OCI-LY1 (cell line): ENCODE measurements at regions not wholly inside any gene's neighbourhood (a gene's known extent, or its start where the extent isn't known, plus 50 kb on each side); places are given as distances from the start of the nearest gene placed in this dataset.

Experiments
- H2AFZ ChIP-seq: fragments of 200-600 bp; sonication (generic), shearing (Covaris generic); 2 replicates; pipeline ENCODE4 v1.6.0; 2014; ENCODE audit warnings: antibody characterized with exemption, mild to moderate bottlenecking, low read length
- H3F3A ChIP-seq: fragments of 200-600 bp; sonication (generic), shearing (Covaris generic); 2 replicates; pipeline ENCODE4 v1.6.0; 2014; ENCODE audit warnings: mild to moderate bottlenecking, antibody characterized with exemption, low read length, moderate library complexity; ENCODE audit not compliant: insufficient read depth
- H3K27ac ChIP-seq: fragments of 200-600 bp; sonication (generic); 2 replicates; pipeline ENCODE4 v1.5.1; 2014; ENCODE audit warnings: low read length, mixed run types, mild to moderate bottlenecking, low read depth; ENCODE audit not compliant: poor library complexity, severe bottlenecking
- H3K27me3 ChIP-seq: fragments of 200-600 bp; sonication (generic); 2 replicates; pipeline ENCODE4 v1.6.0; 2014; ENCODE audit warnings: antibody characterized with exemption, mild to moderate bottlenecking, low read length, moderate library complexity; ENCODE audit not compliant: insufficient read depth
- H3K36me3 ChIP-seq: fragments of 200-600 bp; sonication (generic); 2 replicates; pipeline ENCODE4 v1.6.1; 2014; ENCODE audit warnings: mild to moderate bottlenecking, antibody characterized with exemption, low read length, moderate library complexity, mixed read lengths; ENCODE audit not compliant: insufficient read depth
- H3K4me1 ChIP-seq: fragments of 200-600 bp; sonication (generic); 2 replicates; pipeline ENCODE4 v1.5.1; 2014; ENCODE audit warnings: mild to moderate bottlenecking, low read length, moderate library complexity; ENCODE audit not compliant: insufficient read depth, severe bottlenecking
- H3K4me2 ChIP-seq: fragments of 200-600 bp; sonication (generic), shearing (Covaris generic); 2 replicates; pipeline ENCODE4 v1.6.1; 2014; ENCODE audit warnings: low read length
- H3K4me3 ChIP-seq: fragments of 200-600 bp; sonication (generic); 2 replicates; pipeline ENCODE4 v1.5.1; 2014; ENCODE audit warnings: low read length, low read depth, mild to moderate bottlenecking, mixed read lengths; ENCODE audit not compliant: poor library complexity, severe bottlenecking
- H3K79me2 ChIP-seq: fragments of 200-600 bp; shearing (Covaris generic); 2 replicates; pipeline ENCODE4 v1.6.1; 2016; ENCODE audit warnings: mixed run types, low read length, mixed read lengths; ENCODE audit not compliant: insufficient read depth
- H3K9ac ChIP-seq: fragments of 200-600 bp; sonication (generic), shearing (Covaris generic); 2 replicates; pipeline ENCODE4 v1.6.1; 2014; ENCODE audit warnings: mild to moderate bottlenecking, low read length, mixed read lengths
- H3K9me2 ChIP-seq: fragments of 200-600 bp; sonication (generic), shearing (Covaris generic); 2 replicates; pipeline ENCODE4 v1.6.1; 2014; ENCODE audit warnings: low read depth, mild to moderate bottlenecking, low read length, mixed read lengths
- H3K9me3 ChIP-seq: fragments of 200-600 bp; shearing (Covaris generic); 2 replicates; pipeline ENCODE4 v1.6.1; 2014; ENCODE audit warnings: low read length, mixed read lengths
- H4K20me1 ChIP-seq: fragments of 200-600 bp; sonication (generic), shearing (Covaris generic); 2 replicates; pipeline ENCODE4 v1.6.0; 2016; ENCODE audit warnings: mild to moderate bottlenecking, low read length; ENCODE audit not compliant: insufficient read depth
- EZH2 ChIP-seq: fragments of 200-600 bp; sonication (generic), shearing (Covaris generic); IDR thresholded peaks from 2 replicates; pipeline ENCODE4 v1.8.0; 2017; ENCODE audit warnings: borderline replicate concordance, mixed run types, mild to moderate bottlenecking, antibody characterized with exemption, low read length, moderate library complexity, mixed read lengths
- TF ChIP-seq, protein P1 (sequence below): fragments of 200-600 bp; sonication (generic), shearing (Covaris generic); IDR thresholded peaks from 2 replicates; pipeline ENCODE4 v1.5.1; 2017; ENCODE audit warnings: mild to moderate bottlenecking, antibody characterized with exemption, low read length, moderate library complexity, mixed read lengths

DNA sequence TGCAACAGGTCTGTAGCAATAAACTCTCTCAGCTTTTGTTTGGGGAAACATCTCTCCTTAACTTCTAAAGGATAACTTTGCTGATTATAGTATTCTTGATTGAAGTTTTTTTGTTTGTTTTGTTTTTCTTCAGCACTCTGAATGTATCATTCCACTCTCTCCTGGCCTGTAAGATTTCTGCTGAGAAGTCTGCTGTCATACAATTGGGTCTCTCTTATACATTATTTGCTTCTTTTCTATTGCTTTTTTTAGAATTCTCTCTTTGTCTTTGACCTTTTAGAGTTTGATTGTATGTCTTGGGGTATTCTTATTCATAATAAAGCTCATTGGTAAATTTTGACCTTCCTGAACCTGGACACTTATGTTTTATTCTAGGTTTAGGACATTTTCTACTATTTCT is 386.3 kb downstream of the MRPL39 start:
- Histone ChIP-seq H3K27me3 (no peaks in the 10 kb centered on the region), H3K36me3 (no peaks in the 10 kb centered on the region), H3K9me3 (0 out of 2 replicates have a peak, but pooled peaks cover 4% of the 10 kb centered on the region), H3K9ac (no peak overlapping the region), H3F3A (no peaks in the 10 kb centered on the region), H3K9me2 (no peaks in the 10 kb centered on the region), H2AFZ (no peak overlapping the region), H3K27ac (no peak overlapping the region), H3K4me1 (no peaks in the 10 kb centered on the region), H3K4me2 (no peak overlapping the region), H3K79me2 (no peaks in the 10 kb centered on the region), H4K20me1 (no peaks in the 10 kb centered on the region), H3K4me3 (no peak overlapping the region)
- TF ChIP-seq EZH2: no peak
- TF ChIP-seq, protein P1, sequence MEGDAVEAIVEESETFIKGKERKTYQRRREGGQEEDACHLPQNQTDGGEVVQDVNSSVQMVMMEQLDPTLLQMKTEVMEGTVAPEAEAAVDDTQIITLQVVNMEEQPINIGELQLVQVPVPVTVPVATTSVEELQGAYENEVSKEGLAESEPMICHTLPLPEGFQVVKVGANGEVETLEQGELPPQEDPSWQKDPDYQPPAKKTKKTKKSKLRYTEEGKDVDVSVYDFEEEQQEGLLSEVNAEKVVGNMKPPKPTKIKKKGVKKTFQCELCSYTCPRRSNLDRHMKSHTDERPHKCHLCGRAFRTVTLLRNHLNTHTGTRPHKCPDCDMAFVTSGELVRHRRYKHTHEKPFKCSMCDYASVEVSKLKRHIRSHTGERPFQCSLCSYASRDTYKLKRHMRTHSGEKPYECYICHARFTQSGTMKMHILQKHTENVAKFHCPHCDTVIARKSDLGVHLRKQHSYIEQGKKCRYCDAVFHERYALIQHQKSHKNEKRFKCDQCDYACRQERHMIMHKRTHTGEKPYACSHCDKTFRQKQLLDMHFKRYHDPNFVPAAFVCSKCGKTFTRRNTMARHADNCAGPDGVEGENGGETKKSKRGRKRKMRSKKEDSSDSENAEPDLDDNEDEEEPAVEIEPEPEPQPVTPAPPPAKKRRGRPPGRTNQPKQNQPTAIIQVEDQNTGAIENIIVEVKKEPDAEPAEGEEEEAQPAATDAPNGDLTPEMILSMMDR: no peak

DNA sequence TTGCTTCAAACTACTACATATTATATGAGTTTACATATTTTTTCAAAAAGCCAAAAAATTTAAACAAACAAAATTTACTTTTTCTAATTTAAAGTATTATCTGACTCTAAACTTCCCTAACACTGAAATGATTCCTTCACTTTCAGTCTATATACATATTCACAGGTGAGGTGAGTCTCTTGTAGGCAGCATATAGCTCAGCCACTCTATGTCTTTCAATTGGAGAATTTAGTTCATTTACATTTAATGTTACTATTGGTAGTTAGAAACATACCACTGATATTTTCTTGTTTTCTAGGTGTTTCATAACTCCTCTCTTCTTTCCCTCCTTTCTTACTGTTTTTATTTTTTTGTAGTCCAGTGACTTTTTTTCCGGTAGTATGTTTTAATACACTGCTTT is 387.1 kb downstream of the MRPL39 start:
- no peaks in the 10 kb centered on the region for H3K36me3 ChIP-seq
- no peaks in the 10 kb centered on the region for H3K9me2 ChIP-seq
- TF ChIP-seq, protein P1: no peak
- no peak for TF ChIP-seq EZH2
- no peak overlapping the region for H3K9ac ChIP-seq
- H2AFZ ChIP-seq: no peak overlapping the region
- no peaks in the 10 kb centered on the region for H4K20me1 ChIP-seq
- H3K27ac ChIP-seq: no peak overlapping the region
- H3K4me3 ChIP-seq: no peak overlapping the region
- H3K4me2 ChIP-seq: no peak overlapping the region
- no peaks in the 10 kb centered on the region for H3K27me3 ChIP-seq
- H3F3A ChIP-seq: no peaks in the 10 kb centered on the region
- H3K4me1 ChIP-seq: no peaks in the 10 kb centered on the region
- H3K79me2 ChIP-seq: no peaks in the 10 kb centered on the region
- H3K9me3 ChIP-seq: 0 out of 2 replicates have a peak, but pooled peaks cover 4% of the 10 kb centered on the region

DNA sequence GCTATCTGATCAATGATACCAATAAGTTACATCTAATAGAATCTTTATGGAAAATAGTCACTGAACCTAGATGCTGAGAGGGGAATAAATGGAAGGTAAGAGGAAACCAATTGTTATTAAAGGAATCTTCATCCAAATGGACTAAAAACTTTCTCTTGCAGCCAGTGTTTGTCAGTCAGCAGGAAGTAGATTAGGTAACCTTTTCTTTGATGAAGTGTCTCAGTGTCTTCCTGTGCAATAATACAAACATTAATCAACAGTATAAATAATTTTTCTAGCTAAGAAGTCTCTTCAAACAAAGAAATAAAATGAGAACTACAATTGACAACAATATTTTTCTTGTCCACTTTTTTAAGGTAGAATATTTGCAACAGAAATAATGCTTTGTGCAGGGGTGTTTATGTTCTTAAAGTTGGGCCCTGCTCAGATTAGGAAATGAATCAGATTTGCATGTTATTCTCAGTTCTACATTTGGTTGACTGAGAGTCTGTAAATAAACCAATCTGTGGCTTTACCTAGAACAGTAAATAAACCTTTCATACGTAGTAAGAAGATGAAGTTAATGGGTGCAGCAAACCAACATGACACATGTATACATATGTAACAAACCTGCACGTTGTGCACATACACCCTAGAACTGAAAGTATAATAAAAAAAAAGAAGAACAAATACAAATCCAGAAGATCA is 391.4 kb downstream of the MRPL39 start:
- Histone ChIP-seq H3K4me2 (no peak overlapping the region), H3K27me3 (no peaks in the 10 kb centered on the region), H3F3A (no peaks in the 10 kb centered on the region), H3K79me2 (no peaks in the 10 kb centered on the region), H3K4me3 (no peak overlapping the region), H3K27ac (no peak overlapping the region), H3K36me3 (no peaks in the 10 kb centered on the region), H4K20me1 (no peaks in the 10 kb centered on the region), H3K9me2 (no peaks in the 10 kb centered on the region), H2AFZ (no peak overlapping the region), H3K9ac (no peak overlapping the region), H3K4me1 (no peaks in the 10 kb centered on the region), H3K9me3 (0 out of 2 replicates have a peak, but pooled peaks cover under 1% of the 10 kb centered on the region)
- no peak for TF ChIP-seq EZH2
- TF ChIP-seq, protein P1: no peak
